IgD-negative memory B cell (primary cell): ENCODE measurements at regions not wholly inside any gene's neighbourhood (a gene's known extent, or its start where the extent isn't known, plus 50 kb on each side); places are given as distances from the start of the nearest gene placed in this dataset.
"Not testable (repeated sequence)": the region's sequence is repeated elsewhere in the genome, so short reads cannot be mapped to it uniquely, and the experiment has no call there.

Experiments
- H3K27ac Mint-ChIP-seq, 3 donors: one replicate each; pipeline ENCODE4 v1.8.0; 2020 to 2022; ENCODE audit warnings: mild to moderate bottlenecking in 3 of 3, mixed read lengths in 3 of 3, moderate library complexity in 1 of 3
- H3K27me3 Mint-ChIP-seq: one replicate; pipeline ENCODE4 v1.8.0; 2021; ENCODE audit warnings: mixed read lengths
- H3K36me3 Mint-ChIP-seq: one replicate; pipeline ENCODE4 v1.8.0; 2020; ENCODE audit warnings: mild to moderate bottlenecking, mixed read lengths
- H3K4me1 Mint-ChIP-seq, 3 donors: one replicate each; pipeline ENCODE4 v1.8.0; 2020 to 2022; ENCODE audit warnings: mixed read lengths in 3 of 3, mild to moderate bottlenecking in 1 of 3
- H3K4me3 Mint-ChIP-seq, 4 donors: one replicate each; pipeline ENCODE4 v1.8.0; 2020 to 2022; ENCODE audit warnings: mild to moderate bottlenecking in 4 of 4, mixed read lengths in 4 of 4, moderate library complexity in 3 of 4
- H3K9me3 Mint-ChIP-seq, 3 donors: one replicate each; pipeline ENCODE4 v1.8.0; 2020 to 2021; ENCODE audit warnings: mixed read lengths in 3 of 3, mild to moderate bottlenecking in 1 of 3

DNA sequence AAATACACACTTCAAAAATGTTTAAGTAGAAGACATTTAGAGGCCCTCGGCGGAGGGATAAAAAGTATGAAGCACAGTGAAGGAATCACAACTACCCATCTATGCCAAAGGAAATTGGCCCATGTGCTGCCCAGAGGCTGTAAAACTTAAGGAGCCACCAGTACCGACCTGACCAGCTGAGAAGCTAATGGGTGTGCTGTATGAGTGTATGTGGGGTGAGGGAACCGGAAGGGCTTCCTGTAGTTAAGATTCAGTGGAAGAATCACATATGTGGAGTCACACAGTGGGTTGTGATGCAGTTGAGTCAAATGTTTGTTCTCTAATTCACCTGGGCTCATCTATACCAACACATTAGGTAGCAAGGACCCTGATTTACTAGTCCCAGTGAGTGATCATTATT is 516.0 kb upstream of the IL12A start:
- Mint-ChIP-seq H3K4me1 (no peaks in the 10 kb centered on the region), H3K27ac (no peak overlapping the region), H3K4me3 (no peak overlapping the region), H3K9me3 (peaks cover 6% of the 10 kb centered on the region in 3 donors), H3K27me3 (no peaks in the 10 kb centered on the region), H3K36me3 (no peaks in the 10 kb centered on the region)

DNA sequence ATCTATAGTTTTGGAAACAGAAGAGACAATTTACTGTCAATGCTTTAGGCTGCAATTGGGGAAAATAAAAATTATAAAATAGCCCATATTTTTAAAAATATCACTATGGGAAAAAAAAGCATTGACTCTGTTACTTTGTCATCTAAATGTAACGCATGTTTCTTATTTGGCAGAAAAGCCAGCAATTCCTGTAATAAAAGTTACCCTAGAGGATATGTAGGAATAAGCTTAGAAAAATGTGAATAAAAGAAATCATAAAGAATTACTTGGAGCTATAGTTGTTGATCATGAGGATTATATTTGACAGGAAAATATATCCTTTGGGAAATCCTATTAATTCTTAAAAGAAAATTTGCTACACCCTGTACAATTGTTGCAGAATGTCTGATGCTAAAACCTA is 515.4 kb upstream of the IL12A start:
- Mint-ChIP-seq H3K4me3 (no peak overlapping the region), H3K4me1 (no peaks in the 10 kb centered on the region), H3K9me3 (peaks cover 6 to 7% (median 6%) of the 10 kb centered on the region in 3 donors), H3K27ac (no peak overlapping the region), H3K27me3 (no peaks in the 10 kb centered on the region), H3K36me3 (no peaks in the 10 kb centered on the region)

DNA sequence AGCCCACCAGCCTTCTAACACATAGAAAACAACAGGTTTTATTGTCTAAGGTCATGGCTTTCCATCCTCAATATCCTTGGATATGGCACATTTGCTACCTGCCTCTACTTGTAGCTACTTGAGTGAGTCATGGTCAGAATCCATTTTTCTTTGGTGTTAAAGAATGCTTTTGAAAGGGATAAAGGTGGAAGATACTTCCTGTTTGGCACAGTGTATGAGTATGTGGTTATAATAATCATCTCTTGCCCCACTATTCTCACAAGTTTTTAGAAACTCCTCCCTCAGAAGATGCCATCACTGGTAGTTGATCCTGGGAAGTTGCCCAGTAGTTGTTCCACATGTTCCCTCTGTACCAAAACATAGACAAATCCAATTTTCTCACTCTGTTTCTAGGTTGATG is 508.6 kb upstream of the IL12A start:
- Mint-ChIP-seq H3K9me3 (peaks cover 6 to 9% (median 9%) of the 10 kb centered on the region in 3 donors), H3K27ac (peak overlapping the region in 1 of 3 donors; percentile 50), H3K36me3 (no peaks in the 10 kb centered on the region), H3K4me1 (no peaks in the 10 kb centered on the region), H3K4me3 (no peak overlapping the region), H3K27me3 (no peaks in the 10 kb centered on the region)

DNA sequence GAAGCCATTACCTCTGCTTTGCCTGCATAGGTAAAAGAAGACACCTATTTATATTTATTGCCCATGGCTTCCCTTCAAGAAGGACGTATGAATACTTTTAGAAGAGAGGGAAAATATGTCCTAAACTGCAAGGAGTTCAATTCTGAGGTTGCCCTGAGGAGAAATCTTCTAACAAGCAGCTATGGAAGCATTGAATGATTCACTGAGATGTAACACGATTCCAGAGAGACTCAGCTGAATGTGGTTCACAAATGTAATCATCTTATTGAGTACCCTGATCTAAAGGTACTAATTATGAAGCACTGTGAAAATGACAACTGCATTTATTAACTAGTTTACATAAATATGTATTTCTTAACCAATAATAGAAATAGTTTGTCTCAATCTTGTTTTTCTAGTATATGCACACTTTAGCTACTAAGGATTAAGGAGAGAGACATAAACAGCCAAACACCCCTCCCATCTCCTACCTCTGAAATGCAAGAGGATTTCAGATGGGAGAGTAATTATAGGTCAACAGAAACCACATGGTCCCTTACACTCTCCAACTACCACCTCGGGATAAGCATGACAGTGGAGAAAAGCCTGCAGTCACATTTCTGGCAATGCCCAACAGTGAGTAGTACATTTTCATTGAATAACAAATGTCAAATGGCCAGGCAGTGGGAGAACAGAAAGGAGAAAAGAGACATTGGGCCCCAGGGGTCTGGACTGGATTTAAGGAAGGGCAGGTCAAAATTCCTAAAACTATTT is 506.2 kb upstream of the IL12A start:
- H3K4me3 Mint-ChIP-seq: no peak overlapping the region
- H3K27ac Mint-ChIP-seq: no peak overlapping the region
- no peaks in the 10 kb centered on the region for H3K36me3 Mint-ChIP-seq
- no peaks in the 10 kb centered on the region for H3K4me1 Mint-ChIP-seq
- peaks cover 2 to 5% (median 4%) of the 10 kb centered on the region in 3 donors for H3K9me3 Mint-ChIP-seq
- H3K27me3 Mint-ChIP-seq: no peaks in the 10 kb centered on the region

DNA sequence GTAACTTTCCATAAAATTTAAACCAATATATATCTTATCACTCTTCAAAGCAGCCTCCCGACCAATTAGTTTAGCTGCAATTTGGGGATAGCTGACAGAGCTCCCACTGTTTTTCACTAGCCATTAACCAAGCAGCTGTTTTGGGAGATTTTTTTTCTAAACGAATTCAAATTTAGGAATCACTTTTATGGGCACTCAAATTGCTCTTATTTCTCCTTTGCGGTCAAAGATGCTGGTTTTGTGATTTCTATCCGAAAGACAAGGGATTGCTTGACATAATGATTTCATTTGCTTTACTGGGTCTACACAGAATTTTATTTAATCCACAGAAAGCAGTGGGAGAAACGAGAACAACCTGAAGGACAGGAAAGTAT is 505.7 kb upstream of the IL12A start:
- Mint-ChIP-seq H3K27me3 (no peaks in the 10 kb centered on the region), H3K27ac (no peak overlapping the region), H3K36me3 (no peaks in the 10 kb centered on the region), H3K4me3 (no peak overlapping the region), H3K4me1 (no peaks in the 10 kb centered on the region), H3K9me3 (peaks cover 2 to 5% (median 3%) of the 10 kb centered on the region in 3 donors)

DNA sequence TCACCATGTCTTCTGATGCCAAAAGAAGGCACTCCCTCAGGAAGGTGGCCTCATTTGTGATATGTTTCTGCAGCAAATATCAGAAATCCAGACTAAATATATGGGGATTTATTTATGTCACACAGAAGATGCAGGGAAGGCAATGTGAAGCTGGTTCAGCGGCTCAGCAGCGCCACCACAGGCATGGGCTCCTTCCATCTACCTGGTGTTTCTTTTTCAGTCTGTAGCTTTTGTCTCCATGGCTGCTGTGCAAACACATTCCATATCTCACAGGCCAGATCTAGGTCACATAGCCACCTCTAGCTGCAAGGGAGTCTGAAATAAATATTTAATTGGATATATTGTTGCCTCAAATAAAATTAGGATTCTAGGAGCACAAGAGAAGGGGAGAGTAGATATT is 502.1 kb upstream of the IL12A start:
- Mint-ChIP-seq H3K27ac (no peak overlapping the region), H3K9me3 (peaks cover 0 to 10% (median 7%) of the 10 kb centered on the region in 3 donors), H3K36me3 (no peaks in the 10 kb centered on the region), H3K4me3 (no peak overlapping the region), H3K27me3 (no peaks in the 10 kb centered on the region), H3K4me1 (no peaks in the 10 kb centered on the region)

DNA sequence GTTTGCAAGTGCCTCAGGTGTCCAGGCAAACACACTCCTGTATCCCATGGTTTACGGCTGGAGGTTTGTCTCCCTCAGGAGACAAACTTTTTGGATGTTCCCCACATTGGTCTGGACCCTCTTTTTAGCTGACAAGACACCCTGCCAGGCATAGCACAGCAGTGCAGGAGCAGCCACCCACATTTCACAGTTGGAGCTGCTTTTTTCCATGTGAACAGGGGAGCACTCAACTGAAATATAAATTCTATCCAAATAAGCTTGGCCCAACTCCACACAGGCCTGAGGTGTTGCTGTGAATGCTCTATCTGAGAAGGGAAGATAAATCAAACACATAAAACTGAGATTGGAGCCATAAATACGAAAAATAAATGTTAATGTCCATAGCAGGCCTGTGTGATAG is 501.3 kb upstream of the IL12A start:
- H3K4me1 Mint-ChIP-seq: no peaks in the 10 kb centered on the region
- H3K4me3 Mint-ChIP-seq: no peak overlapping the region
- peaks cover 0 to 10% (median 10%) of the 10 kb centered on the region in 3 donors for H3K9me3 Mint-ChIP-seq
- no peaks in the 10 kb centered on the region for H3K27me3 Mint-ChIP-seq
- no peak overlapping the region for H3K27ac Mint-ChIP-seq
- no peaks in the 10 kb centered on the region for H3K36me3 Mint-ChIP-seq

DNA sequence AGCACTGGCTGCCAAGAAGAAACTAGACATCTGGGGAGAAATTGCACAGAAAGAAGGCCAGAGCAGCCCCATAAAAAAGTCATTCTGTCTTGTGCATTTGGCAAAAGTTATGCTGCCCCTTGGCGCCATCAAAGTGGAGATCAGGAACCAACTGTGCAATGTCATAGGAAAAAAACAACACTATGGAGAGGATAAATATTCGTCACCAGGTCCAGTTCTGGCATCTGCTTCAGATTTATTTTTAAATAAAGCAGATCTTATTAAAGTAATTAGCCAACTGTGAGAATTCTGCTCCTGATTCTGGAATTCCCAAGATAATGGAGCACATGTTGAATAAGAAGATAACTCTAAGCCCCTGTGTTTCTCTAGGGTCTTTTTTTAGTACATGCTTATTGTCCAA is 500.0 kb upstream of the IL12A start:
- H3K9me3 Mint-ChIP-seq: peaks cover 0 to 11% (median 10%) of the 10 kb centered on the region in 3 donors
- H3K4me1 Mint-ChIP-seq: no peaks in the 10 kb centered on the region
- no peaks in the 10 kb centered on the region for H3K36me3 Mint-ChIP-seq
- no peak overlapping the region for H3K27ac Mint-ChIP-seq
- H3K27me3 Mint-ChIP-seq: no peaks in the 10 kb centered on the region
- H3K4me3 Mint-ChIP-seq: no peak overlapping the region

DNA sequence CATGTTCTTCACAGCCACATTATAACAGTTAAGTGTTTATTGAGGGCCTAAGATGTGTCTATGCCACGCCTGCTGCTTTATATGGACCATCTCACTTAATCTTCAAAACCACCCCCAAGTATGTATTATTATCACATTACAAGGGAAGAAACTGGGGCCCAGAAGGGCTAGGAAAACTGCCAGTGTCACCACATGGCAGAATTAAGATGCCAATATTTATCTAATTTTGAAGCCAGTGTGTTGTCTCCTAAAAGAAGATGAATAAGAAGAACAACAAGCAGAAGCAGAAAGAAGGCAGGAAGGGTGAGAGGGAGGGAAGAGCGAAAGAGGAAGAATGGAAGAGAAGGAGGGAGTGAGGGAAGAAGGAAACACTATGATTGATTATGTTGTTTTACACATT is 491.3 kb upstream of the IL12A start:
- no peaks in the 10 kb centered on the region for H3K27me3 Mint-ChIP-seq
- H3K9me3 Mint-ChIP-seq: peaks cover 0 to under 1% (median 0%) of the 10 kb centered on the region in 3 donors
- H3K27ac Mint-ChIP-seq: no peak overlapping the region
- H3K36me3 Mint-ChIP-seq: no peaks in the 10 kb centered on the region
- no peak overlapping the region for H3K4me3 Mint-ChIP-seq
- H3K4me1 Mint-ChIP-seq: no peaks in the 10 kb centered on the region

DNA sequence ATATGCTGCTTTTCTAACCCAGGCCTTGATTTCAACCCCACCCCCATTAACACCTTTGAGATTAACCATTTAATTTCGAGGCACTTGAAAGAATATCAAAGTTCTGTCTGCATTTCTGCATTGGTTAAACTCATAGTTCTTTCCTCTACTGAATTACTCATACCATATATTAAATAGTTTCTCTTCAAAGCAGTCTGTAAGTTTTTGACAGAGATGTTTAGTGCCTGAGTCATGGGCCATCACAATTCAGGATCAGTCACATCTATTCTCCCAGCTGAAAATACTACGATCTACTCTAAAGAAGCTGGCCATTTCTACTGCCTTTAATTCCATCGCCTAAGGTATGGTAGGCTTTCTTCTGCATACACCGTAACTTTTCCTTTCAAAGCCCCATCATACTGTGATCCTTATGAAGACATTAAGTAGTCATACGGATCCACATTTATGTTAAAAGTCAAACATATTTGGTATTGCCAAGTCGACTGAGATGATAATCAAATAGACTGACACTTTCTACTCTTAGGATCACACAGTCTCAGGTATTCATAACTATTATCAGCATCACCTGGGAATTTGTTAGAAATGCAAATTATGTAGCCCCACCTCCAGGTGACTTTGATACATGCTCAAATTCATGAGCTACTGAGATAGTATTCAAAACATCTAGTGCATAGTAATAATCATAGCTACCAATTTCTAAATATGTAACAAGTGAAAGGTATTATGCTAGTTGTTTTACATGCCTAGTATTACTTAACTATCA is 489.4 kb upstream of the IL12A start:
- Mint-ChIP-seq H3K27me3 (no peaks in the 10 kb centered on the region), H3K27ac (no peak overlapping the region), H3K4me3 (no peak overlapping the region), H3K9me3 (no peaks in the 10 kb centered on the region), H3K4me1 (no peaks in the 10 kb centered on the region), H3K36me3 (no peaks in the 10 kb centered on the region)

DNA sequence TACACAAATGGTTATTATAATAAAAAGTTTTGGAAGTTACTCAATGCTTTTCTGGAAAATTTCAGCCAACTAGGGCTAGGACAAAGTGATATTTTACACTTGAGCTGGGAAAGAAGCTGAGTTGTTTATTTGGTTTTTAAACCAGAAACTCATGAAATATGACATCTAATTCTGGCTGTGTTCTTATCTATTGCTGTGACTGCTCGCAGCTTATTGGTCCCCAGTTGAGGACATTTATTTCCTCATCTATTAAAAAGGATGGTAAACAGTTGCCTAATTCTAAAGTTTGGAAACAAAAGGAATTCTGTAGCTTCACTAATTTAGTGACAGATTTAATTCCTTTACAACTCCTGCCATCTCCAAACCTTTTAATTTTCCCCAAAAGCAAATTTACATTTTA is 487.6 kb upstream of the IL12A start:
- H3K9me3 Mint-ChIP-seq: peaks cover 0 to 6% (median under 1%) of the 10 kb centered on the region in 3 donors
- no peak overlapping the region for H3K4me3 Mint-ChIP-seq
- no peaks in the 10 kb centered on the region for H3K27me3 Mint-ChIP-seq
- H3K27ac Mint-ChIP-seq: no peak overlapping the region
- H3K36me3 Mint-ChIP-seq: no peaks in the 10 kb centered on the region
- H3K4me1 Mint-ChIP-seq: no peaks in the 10 kb centered on the region

DNA sequence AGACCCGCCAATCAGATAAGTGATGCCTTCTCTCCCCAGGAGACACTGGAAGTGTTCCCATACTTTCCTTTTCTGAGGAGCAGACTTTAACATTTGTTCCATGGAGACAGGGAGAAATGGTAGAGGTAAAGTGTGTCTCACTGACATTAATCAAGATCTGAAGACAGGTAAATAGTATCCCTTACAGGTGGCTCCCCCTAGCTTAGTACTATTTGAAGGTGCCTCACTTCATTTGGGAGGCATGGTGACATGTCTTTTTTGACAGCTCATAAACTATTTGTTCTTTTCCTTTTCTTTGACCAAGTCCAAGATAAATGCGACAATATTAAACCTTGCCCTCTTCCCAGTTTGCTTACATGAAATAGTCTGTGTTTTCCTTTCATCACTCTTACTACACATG is 485.6 kb upstream of the IL12A start:
- H3K4me3 Mint-ChIP-seq: no peak overlapping the region
- no peak overlapping the region for H3K27ac Mint-ChIP-seq
- H3K4me1 Mint-ChIP-seq: no peaks in the 10 kb centered on the region
- peaks cover 0 to 6% (median 2%) of the 10 kb centered on the region in 3 donors for H3K9me3 Mint-ChIP-seq
- H3K27me3 Mint-ChIP-seq: no peaks in the 10 kb centered on the region
- no peaks in the 10 kb centered on the region for H3K36me3 Mint-ChIP-seq

DNA sequence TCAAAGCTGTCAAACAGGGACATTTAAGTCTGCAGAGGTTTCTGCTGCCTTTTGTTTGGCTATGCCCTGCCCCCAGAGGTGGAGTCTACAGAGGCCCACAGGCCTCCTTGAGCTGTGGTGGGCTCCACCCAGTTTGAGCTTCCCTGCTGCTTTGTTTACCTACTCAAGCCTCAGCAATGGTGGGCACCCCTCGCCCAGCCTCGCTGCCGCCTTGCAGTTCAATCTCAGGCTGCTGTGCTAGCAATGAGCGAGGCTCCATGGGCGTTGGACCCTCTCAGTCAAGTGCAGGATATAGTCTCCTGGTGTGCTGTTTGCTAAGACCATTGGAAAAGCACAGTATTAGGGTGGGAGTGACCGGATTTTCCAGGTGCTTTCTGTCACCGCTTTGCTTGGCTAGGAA is 477.6 kb upstream of the IL12A start:
- not testable (repeated sequence) for H3K27me3 Mint-ChIP-seq, H3K27ac Mint-ChIP-seq, H3K36me3 Mint-ChIP-seq, H3K4me3 Mint-ChIP-seq, H3K9me3 Mint-ChIP-seq, H3K4me1 Mint-ChIP-seq

DNA sequence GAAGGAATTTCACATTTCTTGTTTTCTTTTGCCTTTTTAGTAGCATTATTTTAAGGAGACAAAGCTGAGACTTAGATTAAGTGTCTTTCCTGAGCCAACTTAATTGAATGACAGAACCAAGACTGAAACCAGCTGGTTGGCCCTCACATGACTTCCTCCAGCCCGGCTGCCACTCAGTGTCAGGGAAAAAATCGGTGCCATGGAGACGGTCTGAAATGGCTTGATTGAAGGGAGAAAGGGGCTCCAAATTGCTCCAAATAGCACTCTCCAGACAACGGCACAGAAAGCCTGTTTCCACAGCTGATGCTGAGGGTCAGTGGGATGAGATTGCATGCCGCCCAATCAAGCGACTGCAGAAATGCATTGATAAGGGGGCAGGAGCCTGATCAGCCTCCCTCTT is 475.2 kb upstream of the IL12A start:
- H3K36me3 Mint-ChIP-seq: no peaks in the 10 kb centered on the region
- H3K4me1 Mint-ChIP-seq: no peaks in the 10 kb centered on the region
- peaks cover 1% of the 10 kb centered on the region for H3K27me3 Mint-ChIP-seq
- H3K27ac Mint-ChIP-seq: no peak overlapping the region
- peaks cover 0 to under 1% (median 0%) of the 10 kb centered on the region in 3 donors for H3K9me3 Mint-ChIP-seq
- H3K4me3 Mint-ChIP-seq: no peak overlapping the region

DNA sequence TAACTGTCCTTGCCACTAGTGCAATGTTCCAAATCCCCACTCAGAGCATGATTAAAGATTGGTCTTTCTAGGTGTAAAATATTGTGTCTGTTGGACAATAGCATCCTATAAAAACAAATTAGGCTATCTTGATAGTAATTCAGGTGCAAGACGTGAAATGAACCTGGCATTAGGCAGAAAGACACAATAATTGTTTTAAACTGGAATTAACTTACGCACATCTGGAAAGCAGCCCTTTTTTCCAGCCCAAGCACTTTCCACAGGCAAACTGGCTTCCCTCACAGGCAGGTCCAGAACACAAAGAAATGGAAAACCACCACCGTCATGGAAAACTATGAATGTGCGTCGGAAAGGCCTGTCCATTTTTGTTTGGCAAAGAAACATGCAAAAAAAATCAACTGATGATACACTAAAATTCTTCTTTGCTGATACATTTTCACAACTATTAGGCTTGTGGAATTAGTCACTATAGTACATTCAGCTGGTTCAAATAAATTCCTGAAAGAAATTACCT is 474.7 kb upstream of the IL12A start:
- H3K4me3 Mint-ChIP-seq: no peak overlapping the region
- no peaks in the 10 kb centered on the region for H3K36me3 Mint-ChIP-seq
- H3K9me3 Mint-ChIP-seq: no peaks in the 10 kb centered on the region
- H3K27me3 Mint-ChIP-seq: peaks cover 1% of the 10 kb centered on the region
- H3K27ac Mint-ChIP-seq: no peak overlapping the region
- H3K4me1 Mint-ChIP-seq: no peaks in the 10 kb centered on the region

DNA sequence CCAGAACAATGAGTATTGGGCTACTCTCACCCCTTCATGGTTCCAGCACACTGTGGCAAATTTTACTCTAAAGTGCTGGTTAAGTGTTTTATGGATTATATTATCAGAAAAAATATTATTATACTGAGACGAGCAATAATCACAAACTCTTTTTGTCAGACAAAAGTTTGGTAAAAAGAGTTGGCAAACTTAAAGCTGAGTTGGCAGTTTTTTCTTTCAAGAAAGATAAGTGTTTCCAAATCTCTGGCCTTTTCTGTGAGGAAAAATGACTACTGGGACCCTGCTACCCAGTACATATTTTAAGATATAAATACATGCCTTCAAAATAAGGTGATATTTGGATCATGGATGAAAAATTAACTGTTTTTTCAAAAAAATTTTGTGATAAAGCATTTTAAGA is 471.5 kb upstream of the IL12A start:
- Mint-ChIP-seq H3K4me1 (no peaks in the 10 kb centered on the region), H3K27me3 (peaks cover 1% of the 10 kb centered on the region), H3K9me3 (no peaks in the 10 kb centered on the region), H3K36me3 (no peaks in the 10 kb centered on the region), H3K4me3 (no peak overlapping the region), H3K27ac (no peak overlapping the region)
